BE2C (cell line): ENCODE measurements at regions not wholly inside any gene's neighbourhood (a gene's known extent, or its start where the extent isn't known, plus 50 kb on each side); places are given as distances from the start of the nearest gene placed in this dataset.

ENCODE experiments used
- DNase-seq: peaks from one replicate; pipeline ENCODE4 v3.0.0-alpha.2; 2020
- H3K27me3 ChIP-seq: fragments of 250-450 bp; sonication (Bioruptor Pico); 2 replicates; pipeline ENCODE4 v1.5.1; 2020; ENCODE audit warnings: mild to moderate bottlenecking
- H3K36me3 ChIP-seq: fragments of 250-450 bp; sonication (Bioruptor Pico); 2 replicates; pipeline ENCODE4 v1.5.1; 2020; ENCODE audit warnings: mild to moderate bottlenecking
- H3K4me1 ChIP-seq: fragments of 250-450 bp; sonication (Bioruptor Pico); 2 replicates; pipeline ENCODE4 v1.5.1; 2020
- H3K4me3 ChIP-seq: 2 replicates; pipeline ENCODE4 v1.5.1; 2011; ENCODE audit warnings: low read depth, low read length
- H3K9me3 ChIP-seq: fragments of 250-450 bp; sonication (Bioruptor Pico); 2 replicates; pipeline ENCODE4 v1.5.1; 2020
- CTCF ChIP-seq: IDR thresholded peaks from 2 replicates; pipeline ENCODE4 v1.5.1; 2012; ENCODE audit warnings: mild to moderate bottlenecking, low read depth, low read length

- no peak overlapping the region for H3K4me3 ChIP-seq
- no peak for DNase-seq
- no peak for TF ChIP-seq CTCF
- no peaks in the 10 kb centered on the region for H3K9me3 ChIP-seq
- no peaks in the 10 kb centered on the region for H3K4me1 ChIP-seq
- no peaks in the 10 kb centered on the region for H3K36me3 ChIP-seq
- no peaks in the 10 kb centered on the region; the same call in 1 of the 2 replicates for H3K27me3 ChIP-seq
Measured at GRCh38 chr4:8738471-8738931, 133.1 kb downstream of the HMX1 start.

GRCh38 chr4:8737601-8738279 lies 133.9 kb downstream of the HMX1 start:
- Histone ChIP-seq H3K36me3 (no peaks in the 10 kb centered on the region), H3K4me1 (no peaks in the 10 kb centered on the region), H3K27me3 (no peaks in the 10 kb centered on the region; the same call in 1 of the 2 replicates), H3K9me3 (no peaks in the 10 kb centered on the region), H3K4me3 (no peak overlapping the region)
- TF ChIP-seq CTCF, result no peak
- DNase-seq, result no peak

- no peaks in the 10 kb centered on the region for H3K4me1 ChIP-seq
- H3K4me3 ChIP-seq, result no peak overlapping the region
- no peak for TF ChIP-seq CTCF
- H3K27me3 ChIP-seq, result no peaks in the 10 kb centered on the region; the same call in 1 of the 2 replicates
- DNase-seq, result no peak
- no peaks in the 10 kb centered on the region for H3K36me3 ChIP-seq
- no peaks in the 10 kb centered on the region for H3K9me3 ChIP-seq
Measured at GRCh38 chr4:8737075-8737474, 134.6 kb downstream of the HMX1 start.

GRCh38 chr4:8736090-8736825 lies 135.4 kb downstream of the HMX1 start:
- Histone ChIP-seq H3K27me3 (no peaks in the 10 kb centered on the region; the same call in 1 of the 2 replicates), H3K4me1 (no peaks in the 10 kb centered on the region), H3K36me3 (no peaks in the 10 kb centered on the region), H3K4me3 (no peak overlapping the region), H3K9me3 (no peaks in the 10 kb centered on the region)
- TF ChIP-seq CTCF, result no peak
- no peak for DNase-seq

GRCh38 chr4:8735236-8736089 lies 136.2 kb downstream of the HMX1 start:
- Histone ChIP-seq H3K4me3 (no peak overlapping the region), H3K9me3 (no peaks in the 10 kb centered on the region), H3K36me3 (no peaks in the 10 kb centered on the region), H3K4me1 (no peaks in the 10 kb centered on the region), H3K27me3 (no peaks in the 10 kb centered on the region)
- DNase-seq, result no peak
- TF ChIP-seq CTCF, result no peak
